NCI-H82 treated with DMSO at 0.1 percent for 48 hours (cell line): ENCODE measurements at regions not wholly inside any gene's neighbourhood (a gene's known extent, or its start where the extent isn't known, plus 50 kb on each side); places are given as distances from the start of the nearest gene placed in this dataset.
"Not testable (repeated sequence)": the region's sequence is repeated elsewhere in the genome, so short reads cannot be mapped to it uniquely, and the experiment has no call there.

Experiments used
- DNase-seq: peaks from one replicate; lab custom pipeline; 2025; ENCODE audit not compliant: unreplicated experiment; lab: John Stamatoyannopoulos, UW

DNA sequence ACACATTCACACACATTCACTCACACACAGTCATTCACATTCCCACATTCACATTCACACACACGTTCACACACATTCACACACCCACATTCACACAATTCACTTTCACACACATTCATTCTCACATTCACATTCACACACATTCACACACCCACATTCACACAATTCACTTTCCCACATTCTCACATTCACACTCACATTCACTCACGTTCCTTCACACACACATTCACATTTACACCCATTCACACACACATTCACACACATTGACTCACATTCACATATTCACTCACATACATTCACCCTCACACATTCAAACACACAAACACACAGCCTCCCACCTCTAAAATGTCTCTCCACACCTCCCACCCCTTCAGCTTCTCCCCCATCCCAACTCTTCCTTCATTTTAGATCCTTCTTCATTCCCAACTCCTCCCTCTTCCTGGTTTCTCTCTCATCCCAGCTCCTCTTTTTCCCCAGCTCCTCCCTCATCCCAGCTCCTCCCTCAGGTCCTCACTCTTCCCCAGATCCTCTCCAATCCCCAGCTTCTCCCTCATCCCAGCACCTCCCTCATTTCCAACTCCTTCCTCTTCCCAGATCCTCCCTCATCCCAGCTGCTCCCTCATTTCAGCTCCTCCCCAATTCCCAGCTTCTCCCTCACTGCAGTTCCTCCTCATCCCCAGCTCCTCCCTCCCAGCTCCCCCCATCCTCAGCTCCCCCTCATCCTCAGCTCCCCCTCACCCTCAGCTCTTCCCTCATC lies 111.0 kb downstream of the FAM53A start:
- DNase-seq: no peak

DNA sequence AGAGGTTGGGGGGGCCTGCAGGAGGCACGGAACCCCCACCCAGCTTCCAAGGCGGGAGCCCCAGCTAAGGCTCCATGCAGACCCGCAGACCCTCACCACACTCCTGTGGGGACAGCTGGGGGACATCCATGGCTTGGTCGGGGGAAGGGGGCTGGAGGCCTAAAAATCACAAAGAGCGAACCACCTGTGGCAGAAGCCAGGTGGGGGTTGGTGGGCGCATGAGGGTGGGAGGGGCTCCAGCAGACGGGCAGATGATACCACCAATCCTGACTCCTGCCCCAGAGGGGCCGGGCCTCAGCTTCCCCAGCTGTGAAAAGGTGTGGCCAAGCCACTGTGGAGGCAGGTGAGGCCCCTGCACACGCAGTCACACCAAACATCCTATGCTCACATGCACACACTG lies 111.6 kb downstream of the FAM53A start:
- DNase-seq: no peak

DNA sequence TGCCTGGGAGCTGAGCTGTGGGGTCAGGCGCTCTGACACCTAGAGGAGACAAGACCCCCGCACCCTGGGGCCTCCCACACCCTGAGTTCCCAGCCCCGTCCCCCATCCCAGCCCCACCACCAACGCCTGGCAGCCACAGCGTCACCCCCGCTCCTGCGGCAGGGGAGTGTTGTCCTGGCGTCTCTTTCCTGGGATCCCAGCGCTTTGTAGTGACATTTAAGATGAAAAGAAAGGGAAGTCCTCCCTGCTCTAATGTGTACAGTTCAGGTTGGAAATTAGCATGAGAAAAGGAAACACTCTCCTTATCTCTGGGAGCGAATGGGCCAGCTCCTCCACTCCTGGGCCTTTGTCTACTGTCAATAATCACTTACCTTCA lies 112.1 kb downstream of the FAM53A start:
- DNase-seq: no peak

DNA sequence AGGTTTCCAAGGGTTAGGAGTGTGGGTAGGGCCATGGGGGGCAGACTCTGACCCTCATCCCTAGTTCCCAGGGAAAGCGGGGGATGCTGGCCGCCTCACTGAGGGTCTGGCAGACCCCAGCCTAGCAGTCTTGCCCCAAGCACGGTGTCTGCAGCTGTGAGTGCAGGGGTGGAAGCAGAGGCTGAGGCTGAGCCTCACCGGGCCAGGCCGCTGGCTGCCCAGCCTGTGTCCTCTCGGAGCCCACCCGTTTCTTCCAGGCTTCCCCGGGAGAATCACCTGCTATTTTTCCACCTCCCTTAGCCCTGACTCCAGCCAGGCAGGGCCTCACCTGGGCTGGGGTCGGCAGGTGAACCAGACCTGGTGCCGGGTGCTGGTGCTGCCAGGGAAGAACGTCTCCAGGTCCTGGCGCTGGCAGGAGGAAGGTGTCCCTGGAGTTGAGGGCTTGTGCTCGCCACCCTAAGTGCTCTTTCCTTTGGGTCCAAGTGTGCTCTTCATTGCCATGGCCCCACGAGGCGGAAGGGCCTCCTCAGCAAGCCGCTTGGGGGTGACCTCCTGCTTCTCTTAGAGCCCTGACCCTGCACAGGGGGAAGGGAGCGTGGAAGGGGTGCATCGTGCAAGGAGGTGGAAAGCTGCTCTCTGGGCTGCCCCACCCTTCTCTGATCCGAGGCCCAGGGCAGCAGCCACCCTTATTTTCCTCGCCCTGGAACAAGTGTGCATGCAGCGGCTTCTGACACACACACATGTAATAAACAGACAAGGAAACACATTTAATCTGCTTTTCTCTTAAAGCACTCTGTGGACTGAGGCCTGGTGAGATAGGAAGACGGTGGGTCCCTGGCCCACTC lies 112.7 kb downstream of the FAM53A start:
- no peak for DNase-seq

DNA sequence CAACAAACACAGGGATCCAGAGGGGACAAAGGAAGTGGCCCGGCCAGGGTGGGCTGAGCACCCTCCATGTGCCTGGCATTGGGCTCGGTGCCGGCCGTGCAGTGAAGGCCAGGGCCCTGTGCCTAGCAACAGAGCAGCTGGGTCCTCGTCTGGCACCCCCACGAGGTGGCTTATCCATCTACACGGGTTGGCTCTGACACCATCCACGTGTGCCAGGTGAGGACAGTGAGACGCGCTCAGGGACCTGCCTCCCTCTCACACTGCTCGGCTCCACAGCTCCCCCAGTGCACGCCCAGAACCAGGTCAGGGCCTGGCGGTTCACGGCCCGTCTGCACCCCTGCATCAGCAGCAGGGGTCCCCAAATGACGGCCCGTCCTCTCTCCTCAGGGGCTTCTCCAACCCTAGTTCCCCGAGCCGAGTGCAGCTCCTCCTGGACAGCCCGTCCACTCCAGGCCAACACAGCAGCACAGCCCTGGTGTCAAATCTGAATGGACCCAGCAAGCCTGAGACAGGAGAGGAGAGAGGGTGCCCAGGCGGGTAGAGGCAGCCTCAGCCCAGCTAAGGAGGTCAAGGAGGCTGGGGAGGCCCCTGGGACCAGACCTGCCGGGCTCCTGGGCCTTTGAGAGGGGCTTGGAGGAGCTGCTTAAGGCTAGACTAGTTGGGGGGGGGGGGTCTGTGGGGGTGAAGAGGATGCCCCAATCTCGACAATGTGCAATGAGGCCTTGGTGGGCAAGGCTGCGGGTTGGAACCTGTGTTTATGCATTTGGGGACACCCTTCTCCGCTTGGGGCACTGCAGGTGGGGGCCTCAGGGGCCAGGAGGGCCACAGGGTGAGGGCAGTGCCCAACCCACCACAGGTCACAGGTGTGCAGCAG lies 113.6 kb downstream of the FAM53A start:
- DNase-seq: no peak

DNA sequence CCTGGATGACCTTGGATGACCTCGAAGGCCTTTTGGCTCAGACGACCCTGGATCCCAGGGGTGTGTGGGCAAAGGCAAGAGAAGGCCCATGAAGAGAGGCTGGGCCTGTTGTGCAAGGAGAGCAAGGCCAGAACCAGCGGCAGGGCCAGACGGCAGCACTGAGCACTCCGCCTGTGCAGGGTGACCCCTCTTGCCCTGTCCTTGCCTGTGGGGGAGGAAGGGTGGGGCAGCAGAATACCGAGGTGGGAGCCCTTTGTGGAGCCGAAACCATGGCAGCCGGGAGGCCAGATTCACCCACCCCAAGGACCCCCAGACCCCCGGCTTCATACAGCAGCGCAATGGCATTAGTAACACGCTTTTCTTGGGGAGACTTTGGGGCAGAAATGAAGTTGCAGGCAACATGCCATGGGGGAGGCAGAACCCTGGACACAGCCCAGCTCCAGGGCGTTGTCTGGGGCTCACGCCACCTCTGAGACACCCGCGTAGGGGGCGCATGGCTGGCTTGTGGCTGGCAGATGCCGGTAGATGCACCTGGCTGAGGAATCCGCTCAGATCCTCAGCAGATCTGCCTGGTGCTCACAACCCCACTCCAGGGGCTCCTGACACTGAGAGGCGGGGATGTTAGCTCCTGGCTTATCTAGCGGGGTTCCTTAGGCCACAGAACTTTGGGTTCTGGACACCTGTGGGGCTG lies 114.5 kb downstream of the FAM53A start:
- no peak for DNase-seq

DNA sequence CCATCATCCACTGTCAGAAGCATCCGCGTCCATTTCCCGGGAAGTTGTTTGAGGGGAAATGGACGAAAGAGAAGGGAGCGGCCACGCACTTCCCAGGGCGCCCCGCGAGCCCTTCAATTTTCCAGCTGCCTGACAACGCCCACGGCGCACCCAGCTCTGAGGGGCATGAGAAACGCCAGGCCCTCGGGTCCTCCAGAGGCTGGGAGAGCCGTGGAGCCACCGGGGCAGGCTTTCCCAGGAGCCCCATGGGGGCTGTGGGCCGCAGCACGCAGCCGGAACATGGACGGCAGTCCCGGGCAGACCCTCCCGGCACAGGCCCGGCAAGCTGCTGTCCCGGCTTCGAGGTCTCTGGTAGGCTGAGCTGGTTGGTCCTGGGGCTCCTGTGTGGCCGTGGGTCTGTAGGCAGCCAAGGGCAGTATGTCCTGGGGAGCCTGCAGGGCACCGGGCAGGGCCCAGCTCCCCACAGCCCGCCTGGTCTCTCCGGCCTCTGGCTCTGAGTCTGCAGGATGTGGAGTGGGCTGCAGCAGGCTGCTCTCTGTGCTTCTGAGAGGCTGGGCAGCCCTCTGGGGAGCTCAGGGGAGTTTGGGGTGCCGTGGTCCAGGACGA lies 115.2 kb downstream of the FAM53A start:
- no peak for DNase-seq

DNA sequence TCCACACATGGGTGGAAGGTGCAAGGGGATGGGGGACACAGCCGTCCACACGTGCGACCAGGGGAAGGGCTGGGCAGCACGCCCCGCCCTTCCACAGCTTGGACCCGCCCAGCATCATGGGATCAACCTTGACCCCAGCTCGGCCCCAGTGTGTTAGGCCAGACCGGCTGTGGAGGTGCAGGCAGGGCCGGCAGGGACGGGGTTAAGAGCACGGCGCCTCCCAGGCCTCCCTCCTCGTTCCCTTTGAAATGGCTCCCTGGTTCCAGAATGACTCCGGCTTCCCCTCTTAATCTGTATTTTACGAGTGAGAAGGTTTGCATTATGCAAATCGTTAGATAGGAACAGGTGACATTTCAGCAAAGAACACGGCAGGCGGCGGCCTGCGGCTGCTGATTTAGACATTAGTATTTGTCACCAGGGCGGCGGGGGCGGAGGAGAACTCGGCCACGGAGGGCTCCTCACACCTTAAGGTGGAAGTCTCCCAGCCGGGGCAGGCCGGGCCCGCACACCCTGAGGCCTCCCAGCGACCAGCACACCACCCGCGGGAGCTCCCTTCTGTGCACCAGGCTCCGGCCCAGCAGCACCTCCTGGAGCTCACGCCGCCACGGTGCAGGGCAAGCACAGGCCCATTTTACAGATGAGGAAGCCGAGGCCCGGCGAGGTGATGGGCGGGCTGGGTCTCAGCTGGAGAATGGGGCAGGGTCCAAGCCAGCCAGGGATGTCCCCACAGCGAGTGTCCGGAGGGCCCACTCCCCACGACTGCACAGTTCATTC lies 116.1 kb downstream of the FAM53A start:
- DNase-seq: no peak

DNA sequence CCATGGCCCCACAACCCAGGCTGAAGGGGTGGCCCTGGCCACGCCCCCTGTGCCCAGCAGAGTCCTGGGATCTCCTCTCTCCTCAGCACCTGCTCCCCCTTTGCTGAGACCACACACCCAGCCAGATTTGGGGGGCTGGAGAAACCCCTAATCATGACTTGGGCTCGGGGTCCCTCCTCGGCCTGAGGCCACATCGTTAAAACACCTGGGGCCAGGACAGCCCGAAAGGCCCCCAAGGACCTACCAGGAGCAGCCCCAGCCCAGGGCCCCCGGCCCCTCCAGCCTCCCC lies 116.7 kb downstream of the FAM53A start:
- DNase-seq: no peak

DNA sequence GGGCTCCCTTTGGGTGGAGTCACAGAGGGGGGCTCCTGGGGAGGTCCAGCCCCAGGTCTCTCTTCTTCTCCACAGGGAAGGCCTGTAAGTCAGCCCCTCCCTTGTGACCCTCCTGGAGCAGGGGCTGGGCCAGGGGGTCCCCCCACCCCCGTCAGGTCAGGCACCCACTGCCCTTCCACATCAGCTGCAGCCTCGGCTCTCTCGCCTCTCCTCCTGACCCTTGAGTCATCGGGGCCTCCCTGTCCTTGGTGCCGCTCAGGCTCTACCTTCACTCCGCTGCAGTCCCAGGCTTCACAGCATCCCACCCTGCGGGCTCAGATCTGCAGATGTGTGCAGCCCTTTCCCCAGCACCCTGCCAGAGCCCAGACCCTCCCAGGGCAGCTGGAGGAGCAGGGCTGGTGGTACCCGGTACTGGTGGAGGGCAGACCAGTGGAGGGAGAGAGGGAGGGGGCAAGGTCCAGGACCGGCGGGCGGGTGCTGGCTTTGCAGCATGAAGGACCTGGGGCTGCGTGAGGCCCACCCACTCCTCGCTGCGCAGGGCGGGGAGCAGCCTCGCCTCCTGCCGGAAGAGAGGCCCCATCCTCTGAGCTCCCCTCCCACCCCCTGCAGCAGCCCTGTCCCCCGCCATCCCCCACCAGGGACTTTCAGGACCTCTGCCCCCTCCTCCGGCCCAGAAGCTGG lies 117.1 kb downstream of the FAM53A start:
- DNase-seq: no peak

DNA sequence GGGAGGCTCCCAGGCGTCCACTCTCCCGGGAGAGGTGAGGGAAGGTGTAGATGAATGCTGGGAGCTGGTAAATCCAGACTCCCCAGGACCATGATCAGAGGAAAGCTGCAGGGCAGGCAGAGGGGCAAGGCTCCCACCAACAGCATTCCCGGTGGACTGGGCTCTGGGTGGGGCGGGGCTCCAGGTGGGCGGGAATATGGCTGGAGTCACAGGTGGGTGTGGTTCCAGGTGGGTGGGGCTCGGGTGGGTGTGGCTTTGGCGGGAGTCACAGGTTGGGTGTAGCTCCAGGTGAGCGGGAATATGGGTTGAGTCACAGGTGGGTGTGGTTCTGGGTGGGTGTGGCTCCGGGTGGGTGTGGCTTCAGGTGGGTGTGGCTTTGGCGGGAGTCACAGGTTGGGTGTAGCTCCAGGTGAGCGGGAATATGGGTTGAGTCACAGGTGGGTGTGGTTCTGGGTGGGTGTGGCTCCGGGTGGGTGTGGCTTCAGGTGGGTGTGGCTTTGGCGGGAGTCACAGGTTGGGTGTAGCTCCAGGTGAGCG lies 117.7 kb downstream of the FAM53A start:
- DNase-seq: not testable (repeated sequence)

DNA sequence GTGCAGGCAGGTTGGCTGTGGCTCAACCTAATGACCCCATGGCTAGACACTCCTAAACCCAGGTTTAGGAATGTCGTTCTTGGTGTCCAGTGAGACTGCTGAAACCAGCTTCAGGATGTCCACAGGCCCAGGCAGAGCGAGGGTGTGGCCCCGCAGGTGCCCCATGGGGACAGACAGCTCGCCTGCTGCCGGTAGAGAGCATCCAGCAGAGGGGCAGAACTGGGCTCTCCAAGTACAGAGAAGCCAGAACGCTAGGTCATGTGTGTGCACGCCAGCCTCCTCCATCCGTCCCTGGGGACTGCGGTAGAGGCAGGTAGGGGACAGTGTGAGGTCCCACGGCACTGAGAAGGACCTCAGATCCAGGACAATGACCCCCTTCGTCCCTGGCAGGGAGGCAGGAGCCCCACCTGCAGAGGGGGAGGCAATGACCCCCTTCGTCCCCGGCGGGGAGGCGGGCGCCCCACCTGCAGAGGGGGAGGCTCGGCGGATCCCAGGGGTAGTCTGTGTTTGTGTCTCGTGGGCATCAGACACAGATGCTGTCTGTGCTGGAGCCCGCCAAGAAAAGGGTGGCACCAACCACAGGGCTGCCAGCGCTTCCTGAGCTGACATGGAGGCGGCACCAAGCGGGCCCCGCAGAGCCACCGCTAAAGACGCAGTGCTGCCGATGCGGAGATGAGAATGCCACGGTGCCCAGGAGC lies 118.4 kb downstream of the FAM53A start:
- DNase-seq: no peak

DNA sequence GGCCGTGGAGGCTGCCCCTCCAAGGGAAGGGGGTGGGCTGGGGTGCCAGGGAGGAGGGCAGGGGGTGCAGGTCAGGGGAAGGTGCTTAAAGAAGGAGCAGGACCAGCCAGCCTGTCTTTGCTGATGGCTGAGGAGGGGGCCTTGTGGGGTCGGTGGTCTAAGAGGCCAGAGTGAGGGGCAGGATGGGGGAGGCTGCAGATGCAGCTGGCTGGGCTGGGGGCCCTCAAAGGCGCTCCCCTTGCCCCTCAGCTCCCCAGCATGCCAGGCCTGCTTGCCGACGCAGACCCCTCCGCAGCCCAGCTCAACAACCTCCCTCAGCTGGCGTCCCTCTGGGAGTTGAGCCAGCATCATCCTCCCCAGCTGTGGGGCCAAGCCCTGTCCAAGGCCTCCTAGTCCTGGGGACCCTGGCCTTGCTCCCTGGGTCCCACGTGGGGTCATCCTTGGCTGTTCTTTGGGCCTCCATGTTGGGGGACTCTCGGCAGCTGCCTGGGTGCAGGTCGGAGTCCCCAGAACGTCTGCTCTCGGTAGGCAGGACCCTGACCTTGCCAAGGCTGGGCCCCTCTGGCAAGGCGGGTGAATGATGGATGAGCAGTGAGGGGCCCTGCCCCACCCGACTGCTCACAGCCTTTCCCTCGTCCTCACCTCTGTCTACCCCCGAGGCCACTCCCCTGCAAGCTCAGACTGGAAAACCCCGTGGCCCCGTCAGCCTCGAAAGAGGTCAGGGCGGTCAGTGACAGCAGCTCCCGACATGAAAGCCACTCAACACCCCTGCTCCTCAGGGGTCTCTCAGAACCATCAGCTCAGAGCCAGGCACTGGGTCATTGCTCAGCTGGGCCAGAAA lies 119.4 kb downstream of the FAM53A start:
- no peak for DNase-seq

DNA sequence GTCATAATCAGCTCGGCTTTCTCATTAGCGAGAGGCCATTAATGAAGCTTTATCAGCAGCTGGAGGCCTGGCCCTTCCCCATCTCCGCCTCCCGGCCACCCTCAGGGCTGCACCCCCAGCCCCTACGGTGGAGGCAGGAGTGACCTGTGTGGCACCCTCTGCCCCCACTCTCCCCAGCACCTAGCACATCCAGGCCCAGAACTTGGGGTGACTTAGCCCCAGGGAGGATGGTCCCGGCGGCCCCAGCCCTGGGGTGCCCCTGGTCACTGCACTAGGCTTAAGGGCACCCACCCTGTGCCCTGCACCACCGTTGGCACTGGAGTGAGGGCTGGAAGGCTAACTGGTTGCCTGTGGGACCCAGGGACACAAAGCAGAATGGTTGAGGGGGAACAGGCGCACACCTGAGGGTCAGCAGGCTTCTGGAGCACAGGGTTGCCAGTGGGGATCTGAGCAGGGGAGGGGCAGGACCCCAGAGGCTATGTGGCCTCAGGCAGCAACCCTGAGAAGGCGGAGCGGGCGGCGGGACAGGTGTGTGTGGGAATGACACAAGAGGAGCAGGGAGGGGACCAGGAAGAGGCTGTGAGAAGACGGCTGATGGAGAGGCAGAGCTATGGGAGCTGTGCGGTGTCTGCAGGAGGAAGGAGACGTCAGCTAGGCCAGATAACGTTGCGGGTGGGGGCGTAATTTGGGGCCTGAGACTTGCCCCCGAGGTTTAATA lies 120.2 kb downstream of the FAM53A start:
- no peak for DNase-seq

DNA sequence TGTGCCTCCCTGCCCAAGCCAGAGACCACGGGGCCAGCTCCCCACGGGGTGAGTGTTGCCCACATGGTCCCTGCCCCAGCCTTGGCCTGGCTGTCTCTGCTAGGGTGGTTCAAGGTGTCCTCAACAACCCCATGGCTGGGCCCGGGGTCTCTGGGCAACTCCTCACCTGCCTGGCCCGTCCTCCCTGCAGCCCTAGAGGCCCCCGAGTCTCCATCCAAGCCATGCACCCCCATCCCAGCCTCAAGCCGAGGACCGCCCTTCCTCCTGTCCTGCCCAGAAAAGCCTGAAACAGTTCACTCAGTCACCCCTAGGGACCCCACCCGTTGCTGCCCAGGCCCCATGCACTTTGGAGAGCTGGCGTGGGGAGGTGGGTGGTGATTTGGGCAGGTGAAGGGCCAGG lies 120.9 kb downstream of the FAM53A start:
- DNase-seq: no peak

DNA sequence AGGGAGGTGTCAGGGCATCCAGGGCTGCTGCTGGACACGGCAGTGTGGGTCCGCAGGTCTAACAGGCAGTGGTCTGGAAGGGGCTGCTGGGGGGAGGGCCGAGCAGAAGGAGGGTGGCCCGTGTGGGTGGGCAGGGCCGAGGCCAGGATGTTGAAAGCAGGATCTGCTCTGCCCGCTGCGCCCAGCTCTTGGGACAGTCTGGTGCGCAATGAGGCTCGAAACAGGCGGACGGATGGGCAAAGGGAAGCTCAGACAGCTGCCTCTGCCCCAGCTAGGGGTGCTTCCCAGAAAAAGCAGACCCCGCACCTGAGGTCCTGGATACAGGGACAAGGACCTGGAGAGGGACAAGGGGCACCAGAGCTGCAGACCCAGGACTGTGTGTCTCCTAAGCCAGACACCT lies 121.3 kb downstream of the FAM53A start:
- no peak for DNase-seq

DNA sequence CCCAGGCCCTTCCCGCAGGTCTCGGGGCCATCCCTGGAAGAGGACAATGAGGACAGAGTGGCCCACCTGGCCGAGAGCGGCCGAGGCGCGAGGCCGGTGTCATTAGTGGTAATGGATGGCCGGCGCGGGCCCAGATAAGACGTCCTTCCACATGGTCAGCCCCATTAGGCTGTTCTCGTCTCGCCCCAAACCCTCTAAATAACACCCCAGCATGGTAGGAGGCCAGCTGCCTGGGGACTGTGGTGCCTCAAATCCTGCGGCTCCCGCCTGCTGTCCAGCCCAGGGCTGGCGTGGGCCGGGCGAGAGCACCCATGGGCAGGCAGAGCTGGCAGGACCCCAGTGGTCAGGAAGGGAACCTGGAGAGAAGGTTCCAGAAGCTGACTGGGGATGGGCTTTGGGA lies 121.7 kb downstream of the FAM53A start:
- no peak for DNase-seq
